Fibroblast of skin of left biceps (primary cell): ENCODE measurements at regions not wholly inside any gene's neighbourhood (a gene's known extent, or its start where the extent isn't known, plus 50 kb on each side); places are given as distances from the start of the nearest gene placed in this dataset.

ENCODE experiments used
- DNase-seq, 2 experiments: peaks; one replicate each; pipeline ENCODE4 v3.0.0-alpha.2; 2013; ENCODE audit warnings: low read depth in 2 of 2

DNA sequence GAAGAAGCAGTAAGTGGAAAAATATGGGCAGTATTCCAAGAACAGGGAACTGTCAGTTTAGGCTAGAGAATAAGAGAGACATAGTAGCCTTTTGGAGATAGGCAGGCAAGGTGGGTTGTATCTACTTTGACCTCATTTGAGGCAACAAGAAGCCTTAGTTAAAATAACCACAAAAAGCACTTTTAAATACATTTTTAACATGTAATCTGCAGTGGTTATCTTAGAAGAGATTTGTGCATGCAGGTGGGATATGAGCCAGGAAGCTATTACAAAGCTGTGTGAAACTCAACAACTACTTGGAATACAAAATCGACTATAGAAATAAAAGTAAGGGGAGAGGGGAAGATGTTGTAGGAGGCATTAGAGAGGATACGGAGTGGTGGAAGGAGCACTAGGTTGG, 143.7 kb upstream of the MCHR2 start:
- no peak for DNase-seq

DNA sequence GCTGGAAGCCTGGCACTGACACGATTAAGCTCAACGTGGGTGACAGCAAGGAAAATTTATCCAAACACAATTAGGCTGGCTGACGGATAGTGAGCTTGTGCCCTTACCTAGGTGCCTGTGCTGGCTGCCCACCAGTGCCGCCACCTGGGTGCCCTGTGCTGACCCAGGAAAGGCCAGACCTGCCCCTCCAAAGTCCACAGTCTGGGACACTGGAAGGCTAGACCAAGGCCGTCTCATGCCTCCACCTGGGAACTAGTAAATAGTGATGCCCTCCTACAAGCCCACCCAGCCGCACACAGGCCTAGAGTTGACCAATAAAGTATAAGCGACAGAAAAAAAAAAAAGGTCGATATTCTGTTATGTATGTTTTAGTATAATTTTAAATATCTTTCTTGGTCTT, 142.6 kb upstream of the MCHR2 start:
- DNase-seq = no peak

DNA sequence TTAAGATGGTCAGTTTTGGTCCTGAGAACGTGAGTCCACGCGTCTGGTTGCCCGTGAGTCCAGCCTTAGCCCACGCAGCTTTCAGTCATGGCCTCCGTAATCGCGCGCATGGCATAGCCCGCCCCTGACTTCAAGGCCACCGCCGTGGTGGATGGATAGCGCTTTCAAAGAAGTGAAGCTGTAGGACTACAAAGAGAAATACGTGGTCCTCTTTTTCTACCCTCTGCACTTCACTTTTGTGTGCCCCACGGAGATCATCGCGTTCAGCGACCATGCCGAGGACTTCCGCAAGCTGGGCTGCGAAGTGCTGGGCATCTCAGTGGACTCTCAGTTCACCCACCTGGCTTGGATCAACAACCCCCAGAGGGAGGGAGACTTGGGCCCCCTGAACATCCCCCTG, 142.0 kb upstream of the MCHR2 start:
- no peak for DNase-seq

DNA sequence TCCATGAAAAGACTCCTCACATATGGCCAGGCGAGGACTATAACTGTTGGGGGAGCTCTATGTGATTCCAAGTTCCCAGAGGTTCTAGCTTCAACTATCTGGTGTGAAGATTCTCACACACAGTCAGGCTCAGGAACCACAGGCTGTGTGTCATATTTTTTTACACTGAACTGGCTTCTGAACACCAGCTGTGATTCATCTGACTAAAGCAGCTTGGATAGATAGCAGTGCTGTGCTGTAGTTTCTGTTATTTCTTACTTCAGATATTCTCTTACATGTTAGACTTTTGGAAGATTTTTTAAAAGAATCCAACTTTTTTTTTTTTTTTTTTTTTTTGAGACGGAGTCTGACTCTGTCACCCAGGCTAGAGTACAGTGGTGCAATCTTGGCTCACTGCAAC, 140.7 kb upstream of the MCHR2 start:
- no peak for DNase-seq

DNA sequence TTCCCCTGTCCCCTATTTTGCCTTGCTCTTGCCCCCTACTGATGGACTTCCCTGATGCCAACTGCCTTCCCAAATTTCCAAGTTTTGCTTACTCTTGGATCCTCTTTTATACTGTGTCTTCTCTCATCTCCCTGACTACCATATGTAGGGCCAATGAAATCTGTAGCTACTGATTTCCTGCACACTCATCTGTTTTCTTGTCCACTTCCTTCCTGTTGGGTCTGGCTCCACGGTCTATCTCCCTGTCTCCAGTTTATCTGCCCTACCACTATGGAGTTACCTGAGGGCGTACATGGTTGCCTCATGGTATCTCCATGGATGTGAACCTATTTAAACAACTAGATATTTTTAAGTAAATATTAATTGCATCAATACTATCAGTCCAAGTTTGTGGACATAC, 140.3 kb upstream of the MCHR2 start:
- DNase-seq = no peak

DNA sequence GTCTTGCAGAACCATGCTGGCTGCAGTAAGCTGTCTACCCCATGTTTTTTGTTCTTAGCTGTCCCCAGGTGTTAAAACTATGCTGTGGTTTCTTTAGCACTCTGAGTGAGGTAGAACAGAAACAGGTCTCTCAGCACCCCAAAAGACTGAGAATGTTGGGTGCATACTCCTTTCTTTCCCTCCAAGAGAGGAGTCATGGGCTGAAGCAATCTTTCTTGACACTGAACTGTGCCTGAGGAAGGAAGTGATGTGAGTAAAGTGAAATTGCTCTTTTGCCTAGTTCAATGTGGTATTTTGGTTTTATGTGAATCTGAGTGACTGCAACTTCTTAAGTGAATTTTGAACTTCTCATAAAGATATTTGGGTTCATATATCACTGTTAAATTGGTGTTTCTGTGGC, 138.0 kb upstream of the MCHR2 start:
- no peak for DNase-seq

DNA sequence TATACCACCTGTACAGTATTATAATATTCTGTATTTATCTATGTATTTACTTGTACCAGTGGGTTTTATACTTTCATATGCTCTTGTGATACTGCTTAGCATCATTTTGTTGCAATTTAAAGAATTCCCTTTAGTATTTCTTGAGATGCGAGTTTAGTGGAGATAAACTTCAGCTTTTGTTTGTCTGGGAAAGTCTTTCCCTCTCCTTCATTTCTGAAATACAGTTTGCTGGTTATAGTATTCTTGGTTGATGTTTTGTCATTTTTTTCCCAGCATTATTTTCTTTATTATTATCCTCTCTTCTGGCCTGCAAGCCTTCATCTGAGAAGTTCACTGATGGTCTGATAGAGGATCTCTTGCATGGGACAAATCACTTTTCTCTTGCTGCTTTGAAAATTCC, 136.6 kb upstream of the MCHR2 start:
- no peak for DNase-seq

DNA sequence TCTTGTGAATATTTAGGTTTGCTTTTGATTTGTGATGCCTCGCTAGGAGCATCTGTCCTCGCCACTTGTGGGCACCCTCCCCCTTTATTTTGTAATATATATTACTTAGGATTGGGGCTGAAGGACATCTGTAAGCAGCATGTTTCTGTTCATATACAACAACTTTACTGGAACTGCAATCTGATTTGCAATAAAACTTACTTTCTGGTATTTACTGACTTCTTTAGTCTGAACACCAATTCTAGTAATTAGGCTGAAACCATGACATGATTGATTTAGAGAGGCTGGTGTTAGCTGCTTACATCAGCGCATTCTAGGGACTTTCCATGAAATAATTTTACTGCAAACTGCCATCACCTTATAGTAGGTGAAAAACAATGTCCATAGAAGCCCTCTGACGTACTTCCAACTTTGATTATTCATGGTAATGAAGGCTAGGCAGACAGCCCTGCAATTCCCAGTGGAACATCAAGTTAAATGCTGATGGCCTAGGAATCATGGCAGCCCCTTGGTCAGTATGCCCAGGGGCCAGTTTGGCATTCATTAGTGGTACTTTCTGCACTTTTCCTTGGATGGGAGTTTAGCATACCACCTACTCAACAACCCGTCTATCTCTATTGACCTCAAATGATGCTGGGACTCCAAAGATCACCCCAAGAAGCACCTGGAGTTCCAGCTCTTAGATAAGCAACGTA, 132.9 kb upstream of the MCHR2 start:
- peak in 1 of 2 experiments; percentile 50 for DNase-seq

DNA sequence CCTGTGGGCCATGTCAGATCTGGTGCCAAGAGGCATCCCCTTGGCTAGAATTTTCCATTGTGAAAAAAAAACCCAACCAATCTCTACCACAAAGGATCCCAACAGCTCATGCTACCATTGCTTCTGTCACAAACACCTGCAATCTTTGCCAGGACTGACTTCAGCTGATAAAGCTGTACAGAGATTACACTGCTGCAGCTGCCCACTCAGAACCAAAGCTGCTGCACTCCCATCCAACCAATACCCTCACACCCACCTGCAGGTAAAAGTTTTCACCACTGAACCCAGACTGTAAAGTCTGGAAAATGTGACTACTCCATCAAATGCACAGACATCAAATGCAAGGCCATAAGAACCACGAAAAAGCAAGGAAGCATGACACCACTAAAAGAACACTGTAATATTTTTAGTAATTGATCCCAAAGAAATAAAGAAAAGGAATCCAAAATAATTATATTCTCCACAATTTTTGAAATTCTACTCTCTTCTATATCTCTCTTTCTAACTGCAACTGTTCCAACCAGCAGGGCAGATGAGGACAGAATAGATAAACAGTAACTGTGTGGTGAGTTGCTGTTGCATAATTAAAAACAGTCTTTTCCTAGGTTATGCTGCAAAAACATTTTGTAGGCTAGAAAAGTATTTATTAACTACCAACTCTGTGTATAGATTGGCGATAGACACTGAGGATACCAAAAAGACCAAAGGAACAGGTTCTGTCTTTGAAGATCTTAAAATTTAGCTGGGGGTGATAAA, 128.0 kb upstream of the MCHR2 start:
- no peak for DNase-seq

DNA sequence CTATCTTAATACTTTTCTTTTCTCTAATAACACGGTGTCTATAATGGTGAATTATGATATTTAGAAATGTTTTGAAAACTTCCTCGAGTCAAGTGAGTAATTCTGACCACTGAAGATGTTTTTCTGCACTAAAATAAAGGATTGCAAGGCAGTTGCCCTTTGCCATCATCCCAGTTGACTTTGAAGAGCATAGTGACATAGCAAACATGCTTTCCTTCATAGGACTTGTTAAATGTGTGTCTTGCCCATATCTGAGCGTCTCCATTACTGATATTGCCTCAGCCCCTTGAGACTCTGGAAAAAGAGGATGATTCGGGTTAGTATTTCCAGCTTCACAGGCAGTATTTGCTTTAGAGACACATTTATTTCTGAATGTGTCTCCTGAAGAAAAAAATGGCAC, 125.2 kb upstream of the MCHR2 start:
- no peak for DNase-seq

DNA sequence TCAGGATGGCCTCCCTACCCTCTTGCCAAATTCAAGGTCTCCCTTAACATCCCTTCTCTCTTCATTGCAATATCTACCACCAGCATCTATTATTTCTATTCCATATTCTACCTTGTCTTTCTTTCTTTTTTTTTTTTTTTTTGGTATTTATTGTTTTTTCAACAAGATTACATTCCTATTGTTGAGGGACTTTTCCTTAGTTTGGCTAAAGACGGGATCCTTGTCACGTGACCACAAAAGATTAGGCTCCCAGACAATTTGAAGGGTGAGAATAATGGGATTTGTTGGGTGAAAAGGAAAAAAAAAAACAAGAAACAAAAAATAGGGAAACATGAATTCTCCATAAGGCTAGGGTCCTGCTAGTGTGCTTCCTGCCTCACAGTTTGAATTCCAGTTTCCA, 124.3 kb upstream of the MCHR2 start:
- DNase-seq = no peak

DNA sequence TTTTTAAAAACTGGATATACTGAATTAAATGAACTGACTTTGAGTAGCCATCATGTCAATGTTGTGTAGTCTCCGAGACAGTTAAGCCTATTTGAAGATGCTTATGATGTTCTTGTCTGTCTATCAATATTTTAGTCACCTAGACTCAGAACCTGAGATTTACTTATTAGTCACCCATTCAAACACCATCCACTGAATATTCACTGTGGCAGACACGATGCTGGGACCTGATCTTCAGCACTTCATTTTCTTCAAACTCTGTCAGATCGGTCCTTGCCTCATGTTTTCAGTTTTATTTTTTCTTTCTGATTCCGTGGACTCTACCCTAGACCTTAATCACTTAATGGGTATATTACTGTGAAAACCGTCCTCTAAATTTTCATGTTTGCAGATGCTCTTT, 123.7 kb upstream of the MCHR2 start:
- DNase-seq = no peak

DNA sequence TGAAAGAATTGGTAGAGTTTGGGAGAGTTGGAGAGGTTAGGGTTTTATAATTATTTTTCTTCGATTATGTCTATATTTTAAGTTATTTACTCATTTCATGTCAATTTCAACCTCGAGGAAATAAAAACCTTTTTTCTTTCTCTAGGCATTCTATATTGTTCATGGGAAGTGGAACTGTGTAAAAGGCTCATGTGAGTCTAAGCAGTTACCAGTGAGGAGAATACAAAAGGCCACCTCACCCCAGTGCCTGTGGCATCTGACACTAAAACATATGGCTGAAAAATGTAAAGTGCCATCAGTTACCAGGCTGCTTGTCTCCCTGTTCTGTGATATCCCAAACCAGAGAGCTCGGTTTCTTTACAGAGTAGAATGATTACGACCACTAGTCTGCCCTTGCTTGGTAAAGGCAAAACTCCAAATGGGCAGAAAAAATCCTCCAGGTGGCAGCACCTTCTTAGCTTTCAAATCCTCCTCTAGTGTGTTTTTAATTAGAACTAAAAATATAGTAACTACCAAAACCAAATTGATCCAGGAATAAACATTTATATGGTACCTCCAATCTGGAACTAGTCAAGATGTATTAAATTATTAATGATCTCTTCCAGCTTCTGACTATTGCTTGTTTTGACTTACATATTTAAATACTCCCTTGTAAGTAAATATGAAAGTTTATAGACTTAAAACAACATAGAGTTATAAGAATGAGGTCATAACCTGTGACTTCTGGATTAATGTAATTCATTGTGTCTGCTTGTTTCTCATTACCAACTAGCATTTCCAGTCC, 122.6 kb upstream of the MCHR2 start:
- DNase-seq = peak; percentile 53 to 56

DNA sequence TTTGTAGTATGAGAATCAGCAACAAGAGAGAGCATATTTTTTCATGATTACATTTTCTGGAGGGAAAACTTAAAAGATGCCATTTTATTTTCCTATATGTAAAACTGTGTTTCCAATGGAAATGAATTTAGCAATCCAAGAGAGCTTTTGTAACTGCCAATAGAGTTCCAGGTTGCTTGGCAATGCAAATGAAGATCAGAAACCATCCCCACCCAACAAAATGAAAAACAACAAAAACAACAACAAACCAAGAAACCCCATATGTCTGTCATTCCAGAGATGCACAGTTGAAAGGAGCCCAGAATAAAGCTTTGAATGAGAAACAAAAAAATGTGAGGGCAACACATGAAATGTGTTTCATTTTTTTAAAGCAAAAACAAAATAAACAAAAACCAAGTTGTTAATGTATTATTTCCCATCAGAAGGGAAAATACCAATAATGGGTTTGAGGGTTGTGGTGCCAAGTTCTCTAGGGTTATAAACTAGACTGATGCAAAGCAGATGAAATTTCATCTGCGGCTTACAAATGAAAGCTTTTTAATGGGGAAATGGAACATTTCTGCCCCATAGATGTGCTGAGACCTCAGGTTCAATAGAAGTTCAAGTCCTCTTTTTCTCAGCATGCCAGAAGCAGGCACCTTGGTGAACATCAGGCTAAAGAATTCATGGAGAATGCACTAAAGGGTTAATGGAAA, 121.5 kb upstream of the MCHR2 start:
- DNase-seq = no peak

DNA sequence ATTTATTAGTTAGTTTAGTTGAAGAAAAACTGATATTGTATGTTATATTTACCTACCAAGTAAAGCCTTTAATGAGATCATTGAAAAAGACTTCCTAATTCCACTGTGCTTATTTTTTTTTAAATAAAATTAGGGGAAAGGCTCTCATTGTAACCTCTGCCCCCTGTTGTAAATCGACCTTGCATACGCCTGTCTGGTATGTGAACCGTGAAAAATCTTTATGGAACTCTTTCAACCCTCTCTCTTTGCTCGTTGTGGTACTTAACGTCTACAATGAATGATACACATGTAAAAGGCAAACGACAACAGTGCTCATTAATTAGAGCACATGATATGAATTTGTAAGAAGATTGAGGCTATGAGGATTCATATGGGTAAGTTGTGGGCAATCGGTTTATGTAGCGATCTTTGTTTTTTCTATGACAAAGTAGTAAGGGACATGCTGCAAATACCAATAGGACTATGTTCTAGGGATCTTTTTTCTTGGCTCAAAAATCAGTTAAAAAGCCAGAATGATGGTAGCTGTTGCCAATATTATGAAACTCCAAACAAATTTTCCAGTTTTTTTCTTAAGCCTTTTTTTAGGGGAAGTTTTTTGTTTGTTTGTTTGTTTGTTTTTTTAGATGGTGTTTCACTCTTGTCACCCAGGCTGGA, 119.0 kb upstream of the MCHR2 start:
- no peak for DNase-seq

DNA sequence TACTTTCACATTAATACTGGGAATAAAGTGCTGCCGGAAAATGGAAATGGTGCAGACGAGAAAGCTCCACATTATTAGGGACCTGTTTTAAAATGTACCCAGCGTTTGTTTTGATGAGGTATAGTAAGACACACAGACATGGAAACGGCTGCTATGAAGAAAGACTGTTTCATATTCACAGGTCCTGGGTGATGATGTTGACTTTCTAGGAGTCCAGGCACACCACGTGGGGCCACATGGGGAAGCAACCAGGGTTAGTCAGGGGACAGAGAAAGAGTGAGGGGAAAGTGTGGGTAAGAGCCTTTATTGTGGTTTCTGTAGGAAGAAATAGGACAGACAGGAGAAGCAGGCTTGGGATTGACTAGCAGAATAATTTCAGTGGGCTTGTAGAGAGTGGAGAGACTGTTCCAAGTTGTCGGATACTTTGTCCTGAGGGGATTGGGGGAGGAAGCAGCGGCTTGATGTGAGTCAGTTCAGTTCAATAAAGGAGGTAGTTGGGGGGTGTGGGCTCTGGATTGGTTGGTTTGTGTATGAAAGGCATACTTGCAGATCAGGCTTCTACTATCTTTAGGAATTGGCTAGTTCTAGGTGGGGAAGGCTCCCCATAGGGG, 112.0 kb upstream of the MCHR2 start:
- DNase-seq = no peak

DNA sequence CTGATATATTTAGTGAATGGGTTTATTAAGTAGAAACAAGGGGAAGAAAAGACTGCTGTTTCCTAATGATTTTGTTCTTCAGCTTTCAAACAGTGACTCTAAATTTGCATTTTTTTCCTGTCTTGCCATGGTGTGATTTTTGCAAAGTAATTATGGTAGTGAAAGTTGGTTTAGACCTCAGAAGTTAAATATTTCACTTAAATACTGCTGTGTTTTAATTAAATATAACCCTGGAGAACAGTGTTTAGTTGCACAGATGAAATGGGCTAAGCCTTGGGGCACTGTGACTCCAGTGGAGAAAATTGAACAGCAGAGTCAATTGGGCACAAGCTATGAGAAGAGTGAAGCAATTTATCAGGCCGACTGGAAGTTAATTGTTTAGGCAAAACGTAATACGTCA, 111.1 kb upstream of the MCHR2 start:
- no peak for DNase-seq

DNA sequence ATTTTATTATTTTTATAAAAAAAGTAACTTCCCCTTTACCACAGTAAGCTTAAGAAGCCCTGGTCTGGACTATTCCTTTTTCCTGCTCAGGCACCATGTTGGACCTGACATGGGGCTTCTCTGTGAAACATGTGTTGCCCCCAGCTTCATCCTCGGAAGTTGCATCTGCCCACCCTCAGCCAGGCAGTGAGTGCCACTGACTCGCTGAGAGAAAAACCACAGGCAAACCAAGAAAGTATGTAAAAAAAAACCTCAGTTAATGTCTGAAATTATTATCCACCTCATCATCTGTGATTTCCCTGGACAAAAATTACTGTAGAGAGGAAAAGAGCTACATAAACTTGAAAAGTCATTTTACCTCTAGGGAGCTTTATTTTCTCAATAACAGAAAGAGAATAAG, 109.9 kb upstream of the MCHR2 start:
- DNase-seq = no peak

DNA sequence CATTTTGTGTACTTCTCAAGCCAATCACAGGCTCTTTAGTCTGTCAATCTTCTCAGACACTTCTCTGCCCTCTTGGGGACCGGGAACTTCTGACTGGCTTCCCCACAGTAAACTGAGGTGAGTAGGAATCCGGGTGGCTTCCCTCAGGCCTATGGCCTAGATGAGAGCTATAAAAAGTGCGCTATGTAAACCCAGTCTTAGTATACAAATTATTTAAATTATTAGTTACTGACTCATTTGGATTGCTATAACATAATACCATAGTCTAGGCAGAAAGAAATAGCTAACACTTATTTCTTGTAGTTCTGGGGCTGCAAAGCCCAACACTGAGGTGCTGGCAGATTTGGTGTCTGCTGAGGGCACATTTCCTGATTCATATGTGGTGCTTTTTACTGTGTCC, 109.2 kb upstream of the MCHR2 start:
- DNase-seq = no peak

DNA sequence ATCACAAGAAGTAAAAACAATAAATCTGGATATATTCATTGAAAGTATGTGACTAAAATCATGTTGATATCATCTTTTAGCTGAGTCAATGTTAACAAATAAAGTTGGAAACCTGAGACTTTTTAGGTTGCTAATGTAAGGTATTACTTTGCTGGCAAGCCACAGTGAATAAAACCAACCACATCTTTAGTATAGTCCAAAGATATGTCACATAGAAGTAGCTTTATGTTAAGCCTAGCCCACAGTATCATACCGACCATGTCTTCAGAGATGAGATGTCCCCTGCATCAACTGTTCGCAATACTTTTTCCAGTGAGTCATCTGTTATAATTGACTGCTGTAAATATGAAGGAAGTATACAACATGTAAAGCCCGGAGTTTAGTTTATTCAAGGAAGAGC, 107.6 kb upstream of the MCHR2 start:
- DNase-seq = peak in 1 of 2 experiments; percentile 58

DNA sequence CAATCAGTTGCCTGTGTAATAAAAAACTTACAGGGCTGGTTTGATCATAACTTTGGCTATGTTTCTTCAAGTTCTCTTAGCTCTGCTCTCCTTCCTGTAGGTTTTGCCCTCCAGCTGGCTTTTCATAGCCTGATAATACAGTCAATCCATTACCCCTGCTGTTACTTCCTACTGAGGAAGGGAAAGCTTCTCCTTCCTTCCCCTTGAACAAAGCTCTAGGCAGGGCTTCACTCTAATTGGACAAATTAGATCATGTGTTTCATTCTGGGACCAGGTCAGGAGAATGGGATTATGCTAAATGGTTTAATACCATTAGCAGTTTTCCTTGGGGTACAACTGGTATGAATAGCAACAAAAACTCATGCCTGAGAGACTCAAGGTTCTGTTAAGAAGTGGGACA, 106.8 kb upstream of the MCHR2 start:
- no peak for DNase-seq
